SU-DHL-6 (cell line): ENCODE measurements at regions not wholly inside any gene's neighbourhood (a gene's known extent, or its start where the extent isn't known, plus 50 kb on each side); places are given as distances from the start of the nearest gene placed in this dataset.

ENCODE experiments used
- EZH2phosphoT487 ChIP-seq: fragments of 200-600 bp; sonication (generic), shearing (Covaris generic); conservative IDR thresholded peaks from 2 replicates; pipeline ENCODE4 v1.6.1; 2018; ENCODE audit warnings: mild to moderate bottlenecking, antibody characterized with exemption, low read length, moderate library complexity, mixed read lengths
- TF ChIP-seq, protein P1 (sequence below): fragments of 200-600 bp; sonication (generic); IDR thresholded peaks from one replicate; pipeline ENCODE4 v1.5.1; 2017; ENCODE audit warnings: antibody characterized with exemption, mild to moderate bottlenecking, low read length, moderate library complexity; ENCODE audit not compliant: insufficient read depth, poor library complexity, severe bottlenecking

DNA sequence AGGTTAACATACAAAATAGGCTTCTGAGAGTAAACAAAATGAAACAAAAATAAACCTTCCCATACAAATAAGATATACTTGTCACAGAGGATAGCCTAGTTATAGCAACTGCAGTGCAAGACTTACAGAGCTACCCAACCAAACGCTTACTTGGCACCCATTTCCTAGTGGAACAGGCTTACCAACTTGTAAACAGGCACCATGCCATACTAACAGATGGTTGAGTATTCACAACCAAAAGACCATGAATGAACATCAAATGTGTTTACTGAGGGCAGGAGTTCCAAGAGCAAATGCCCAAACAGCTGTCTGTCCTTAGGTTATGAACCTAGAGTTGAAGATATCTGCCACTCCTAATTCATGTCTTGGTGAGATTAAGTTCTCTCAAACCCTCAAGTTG is 2629.2 kb downstream of the PCDH7 start:
- TF ChIP-seq, protein P1, sequence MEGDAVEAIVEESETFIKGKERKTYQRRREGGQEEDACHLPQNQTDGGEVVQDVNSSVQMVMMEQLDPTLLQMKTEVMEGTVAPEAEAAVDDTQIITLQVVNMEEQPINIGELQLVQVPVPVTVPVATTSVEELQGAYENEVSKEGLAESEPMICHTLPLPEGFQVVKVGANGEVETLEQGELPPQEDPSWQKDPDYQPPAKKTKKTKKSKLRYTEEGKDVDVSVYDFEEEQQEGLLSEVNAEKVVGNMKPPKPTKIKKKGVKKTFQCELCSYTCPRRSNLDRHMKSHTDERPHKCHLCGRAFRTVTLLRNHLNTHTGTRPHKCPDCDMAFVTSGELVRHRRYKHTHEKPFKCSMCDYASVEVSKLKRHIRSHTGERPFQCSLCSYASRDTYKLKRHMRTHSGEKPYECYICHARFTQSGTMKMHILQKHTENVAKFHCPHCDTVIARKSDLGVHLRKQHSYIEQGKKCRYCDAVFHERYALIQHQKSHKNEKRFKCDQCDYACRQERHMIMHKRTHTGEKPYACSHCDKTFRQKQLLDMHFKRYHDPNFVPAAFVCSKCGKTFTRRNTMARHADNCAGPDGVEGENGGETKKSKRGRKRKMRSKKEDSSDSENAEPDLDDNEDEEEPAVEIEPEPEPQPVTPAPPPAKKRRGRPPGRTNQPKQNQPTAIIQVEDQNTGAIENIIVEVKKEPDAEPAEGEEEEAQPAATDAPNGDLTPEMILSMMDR, result no peak
- TF ChIP-seq EZH2phosphoT487, result no peak
